AG04450 (cell line): ENCODE measurements at regions not wholly inside any gene's neighbourhood (a gene's known extent, or its start where the extent isn't known, plus 50 kb on each side); places are given as distances from the start of the nearest gene placed in this dataset.

Experiments
- CTCF ChIA-PET: fragments of 300-600, 350-600 bp; formaldehyde crosslinking; extraction: SDS; loops from one replicate; lab custom pipeline; 2022; ENCODE audit warnings: antibody characterized with exemption, inconsistent platforms; lab: Charles Lee
- POLR2A ChIA-PET: fragments of 350-600 bp; formaldehyde crosslinking; extraction: SDS; loops from one replicate; lab custom pipeline; 2021; ENCODE audit warnings: antibody characterized with exemption, inconsistent platforms; lab: Yijun Ruan, JAX
- DNase-seq: peaks from one replicate; pipeline ENCODE4 v3.0.0-alpha.2; 2011; ENCODE audit warnings: low read depth, low spot score
- H3K27ac ChIP-seq: one replicate; pipeline ENCODE4 v1.5.1; 2012; ENCODE audit warnings: low read depth, low read length, control low read depth
- H3K27me3 ChIP-seq: one replicate; pipeline ENCODE4 v1.6.0; 2012; ENCODE audit warnings: low read length; ENCODE audit not compliant: control insufficient read depth, insufficient read depth
- H3K4me3 ChIP-seq: 2 replicates; pipeline ENCODE4 v1.5.1; 2011; ENCODE audit warnings: mild to moderate bottlenecking, low read depth, low read length, control low read depth
- H3K9me3 ChIP-seq: 2 replicates; pipeline ENCODE4 v1.5.1; 2012; ENCODE audit warnings: low read length; ENCODE audit not compliant: control insufficient read depth, insufficient read depth
- TF ChIP-seq, protein P1 (sequence below): IDR thresholded peaks from 2 replicates; pipeline ENCODE4 v1.5.1; 2011; ENCODE audit warnings: low read depth, low read length, control low read depth, inconsistent platforms

DNA sequence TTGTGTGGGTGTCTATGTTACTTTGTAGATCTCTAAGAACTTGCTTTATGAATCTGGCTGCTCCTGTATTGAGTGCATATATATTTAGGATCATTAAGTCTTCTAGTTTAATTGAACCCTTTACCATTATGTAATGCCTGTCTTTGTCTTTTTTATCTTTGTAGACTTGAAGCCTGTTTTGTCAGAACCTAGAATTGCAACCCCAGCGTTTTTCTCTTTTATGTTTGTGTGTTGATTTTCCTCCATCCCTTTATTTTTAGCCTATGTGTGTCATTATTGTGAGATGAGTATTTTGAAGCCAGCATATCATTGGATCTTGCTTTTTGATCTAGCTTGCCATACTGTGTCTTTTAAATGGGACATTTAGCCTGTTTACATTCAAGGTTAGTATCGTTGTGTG is 573.2 kb downstream of the BRINP3 start:
- TF ChIP-seq, protein P1, sequence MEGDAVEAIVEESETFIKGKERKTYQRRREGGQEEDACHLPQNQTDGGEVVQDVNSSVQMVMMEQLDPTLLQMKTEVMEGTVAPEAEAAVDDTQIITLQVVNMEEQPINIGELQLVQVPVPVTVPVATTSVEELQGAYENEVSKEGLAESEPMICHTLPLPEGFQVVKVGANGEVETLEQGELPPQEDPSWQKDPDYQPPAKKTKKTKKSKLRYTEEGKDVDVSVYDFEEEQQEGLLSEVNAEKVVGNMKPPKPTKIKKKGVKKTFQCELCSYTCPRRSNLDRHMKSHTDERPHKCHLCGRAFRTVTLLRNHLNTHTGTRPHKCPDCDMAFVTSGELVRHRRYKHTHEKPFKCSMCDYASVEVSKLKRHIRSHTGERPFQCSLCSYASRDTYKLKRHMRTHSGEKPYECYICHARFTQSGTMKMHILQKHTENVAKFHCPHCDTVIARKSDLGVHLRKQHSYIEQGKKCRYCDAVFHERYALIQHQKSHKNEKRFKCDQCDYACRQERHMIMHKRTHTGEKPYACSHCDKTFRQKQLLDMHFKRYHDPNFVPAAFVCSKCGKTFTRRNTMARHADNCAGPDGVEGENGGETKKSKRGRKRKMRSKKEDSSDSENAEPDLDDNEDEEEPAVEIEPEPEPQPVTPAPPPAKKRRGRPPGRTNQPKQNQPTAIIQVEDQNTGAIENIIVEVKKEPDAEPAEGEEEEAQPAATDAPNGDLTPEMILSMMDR = no peak
- ChIA-PET CTCF (no interaction called here), POLR2A (no interaction called here)
- no peaks in the 10 kb centered on the region for H3K9me3 ChIP-seq
- H3K4me3 ChIP-seq = no peak overlapping the region
- no peaks in the 10 kb centered on the region for H3K27me3 ChIP-seq
- DNase-seq = no peak
- no peak overlapping the region for H3K27ac ChIP-seq

DNA sequence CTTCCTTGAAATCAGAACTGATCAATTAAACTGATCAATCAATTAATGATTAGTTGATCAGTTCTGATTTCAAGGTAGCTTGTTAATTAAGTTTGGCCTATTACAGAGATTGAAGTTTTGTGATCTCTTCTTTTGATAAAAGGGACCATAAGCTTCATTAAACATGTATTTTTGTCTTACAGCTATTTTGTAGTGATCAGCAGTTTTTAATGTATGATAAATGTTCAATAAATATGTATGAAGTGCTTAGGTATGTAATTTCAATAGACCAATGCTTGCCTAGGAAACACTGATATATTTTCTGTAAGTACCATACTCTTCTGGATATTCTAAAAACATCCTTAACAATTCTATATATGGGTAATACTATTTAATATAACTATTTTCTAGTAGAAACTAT is 569.6 kb downstream of the BRINP3 start:
- no peak overlapping the region for H3K4me3 ChIP-seq
- TF ChIP-seq, protein P1 = no peak

DNA sequence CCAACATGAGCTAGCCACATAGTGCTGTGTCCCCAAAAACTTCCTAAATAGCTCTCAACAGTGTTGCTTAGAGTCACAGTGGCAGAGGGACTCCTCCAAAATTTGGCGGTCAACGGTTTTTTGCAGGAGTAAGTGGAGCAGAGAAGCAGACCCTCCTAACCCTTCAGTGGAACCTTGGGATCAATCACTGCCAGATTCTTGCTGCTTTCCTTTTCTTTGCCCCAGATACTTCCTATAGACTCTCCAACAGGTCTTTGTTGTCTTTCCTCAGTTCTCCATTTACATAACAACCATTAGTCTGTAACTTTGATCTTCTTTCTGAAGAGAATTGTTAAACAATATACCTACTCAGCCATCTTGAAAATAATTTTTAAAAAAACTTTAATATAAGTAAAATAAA is 556.1 kb downstream of the BRINP3 start:
- Histone ChIP-seq H3K9me3 (no peaks in the 10 kb centered on the region), H3K27ac (no peak overlapping the region), H3K4me3 (no peak overlapping the region), H3K27me3 (no peaks in the 10 kb centered on the region)
- no peak for DNase-seq
- ChIA-PET CTCF (no interaction called here), POLR2A (no interaction called here)
- TF ChIP-seq, protein P1 = no peak

More for the DNA sequence above, 569.6 kb downstream of the BRINP3 start:
- CTCF ChIA-PET = no interaction called here
- DNase-seq = no peak
- Histone ChIP-seq H3K27ac (no peak overlapping the region), H3K27me3 (no peaks in the 10 kb centered on the region), H3K9me3 (no peaks in the 10 kb centered on the region)
- POLR2A ChIA-PET = no interaction called here

DNA sequence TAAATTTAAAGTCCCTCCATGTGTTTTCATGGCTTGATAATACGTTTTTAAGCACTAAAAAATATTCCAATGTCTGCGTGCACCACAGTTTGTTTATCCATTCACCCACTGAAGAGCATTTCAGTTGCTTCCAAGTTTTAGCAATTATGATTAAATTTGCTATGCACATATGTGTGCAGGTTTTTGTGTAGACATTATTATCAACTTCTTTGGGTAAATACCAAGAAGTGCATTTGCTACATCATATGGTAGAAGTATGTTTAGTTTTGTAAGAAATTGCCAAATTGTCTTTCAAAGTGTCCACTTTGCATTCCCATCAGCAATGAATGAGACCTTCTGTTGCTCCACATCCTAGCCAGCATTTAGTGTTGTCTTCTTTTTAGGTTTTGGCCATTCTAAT is 550.0 kb downstream of the BRINP3 start:
- TF ChIP-seq, protein P1 = no peak
- Histone ChIP-seq H3K27ac (no peak overlapping the region), H3K27me3 (no peaks in the 10 kb centered on the region), H3K9me3 (no peaks in the 10 kb centered on the region), H3K4me3 (no peak overlapping the region)
- DNase-seq = no peak
- CTCF ChIA-PET = no interaction called here
- POLR2A ChIA-PET = no interaction called here

DNA sequence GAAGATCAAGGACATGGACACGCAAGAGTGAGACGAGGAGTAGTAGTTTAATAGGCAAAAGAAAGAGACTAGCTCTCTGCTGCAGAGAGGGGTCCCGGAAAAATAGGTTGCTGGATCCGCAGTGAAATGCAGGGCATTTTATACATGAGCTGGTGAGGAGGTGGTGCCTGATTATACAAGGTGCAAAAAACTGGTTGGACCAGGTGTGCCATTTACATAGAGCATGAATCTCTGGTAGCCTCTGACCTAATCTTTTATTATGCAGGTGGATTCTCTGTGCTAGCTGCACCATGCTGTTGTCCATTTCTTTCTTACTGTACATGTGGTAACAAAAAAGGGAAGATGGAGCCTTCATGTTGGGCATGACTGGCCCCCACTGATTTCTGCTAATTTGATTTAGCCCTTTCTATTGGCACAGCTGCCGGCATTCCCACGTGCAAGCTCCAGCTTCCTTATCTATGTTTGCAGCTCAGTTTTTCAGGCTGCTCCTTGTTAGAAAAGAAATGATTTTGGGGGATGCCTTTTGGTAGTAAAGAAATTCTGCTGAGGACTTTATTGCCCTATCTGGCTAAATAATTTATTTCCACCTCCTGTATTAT is 548.1 kb downstream of the BRINP3 start:
- no peak for DNase-seq
- no peaks in the 10 kb centered on the region for H3K9me3 ChIP-seq
- H3K27me3 ChIP-seq = no peaks in the 10 kb centered on the region
- no peak overlapping the region for H3K4me3 ChIP-seq
- POLR2A ChIA-PET = no interaction called here
- CTCF ChIA-PET = no interaction called here
- TF ChIP-seq, protein P1 = no peak
- no peak overlapping the region for H3K27ac ChIP-seq
